GM23338 (cell line): ENCODE measurements at regions not wholly inside any gene's neighbourhood (a gene's known extent, or its start where the extent isn't known, plus 50 kb on each side); places are given as distances from the start of the nearest gene placed in this dataset.

Source experiments
- ATAC-seq: fragments of 200-7000 bp; cut with Tn5 transposase; 3 replicates; pipeline ENCODE4 v1.9.1; 2020
- DNase-seq: peaks from one replicate; pipeline ENCODE4 v3.0.0-alpha.2; 2015; ENCODE audit warnings: low spot score
- H2AFZ ChIP-seq: fragments of 200-600 bp; sonication (generic); 2 replicates; pipeline ENCODE4 v1.8.0; 2016; ENCODE audit warnings: antibody characterized with exemption, mild to moderate bottlenecking, moderate library complexity
- H3F3A ChIP-seq: fragments of 200-600 bp; sonication (generic); replicated peaks from 2 replicates; pipeline ENCODE4 v1.8.0; 2017; ENCODE audit warnings: antibody characterized with exemption, mixed run types, low read depth
- H3K27ac ChIP-seq: fragments of 200-600 bp; sonication (generic); 2 replicates; pipeline ENCODE4 v1.6.1; 2016; ENCODE audit warnings: low read depth
- H3K27me3 ChIP-seq: fragments of 200-600 bp; sonication (generic); 2 replicates; pipeline ENCODE4 v1.8.0; 2016; ENCODE audit warnings: mild to moderate bottlenecking, mixed run types, moderate library complexity; ENCODE audit not compliant: insufficient read depth
- H3K36me3 ChIP-seq: fragments of 200-600 bp; sonication (generic); 2 replicates; pipeline ENCODE4 v1.8.0; 2016; ENCODE audit warnings: mild to moderate bottlenecking; ENCODE audit not compliant: insufficient read depth
- H3K4me1 ChIP-seq: fragments of 200-600 bp; sonication (generic); 2 replicates; pipeline ENCODE4 v1.8.0; 2016; ENCODE audit warnings: mild to moderate bottlenecking, moderate library complexity; ENCODE audit not compliant: insufficient read depth
- H3K4me2 ChIP-seq: fragments of 200-600 bp; sonication (generic); 2 replicates; pipeline ENCODE4 v1.7.1; 2017; ENCODE audit warnings: mixed run types
- H3K4me3 ChIP-seq: fragments of 200-600 bp; sonication (generic); 2 replicates; pipeline ENCODE4 v1.6.1; 2016; ENCODE audit warnings: mixed run types
- H3K79me2 ChIP-seq: fragments of 200-600 bp; sonication (generic); replicated peaks from 2 replicates; pipeline ENCODE4 v1.8.0; 2017; ENCODE audit warnings: mild to moderate bottlenecking; ENCODE audit not compliant: insufficient read depth
- H3K9me2 ChIP-seq: fragments of 200-600 bp; sonication (generic); 2 replicates; pipeline ENCODE4 v1.8.0; 2017; ENCODE audit not compliant: insufficient read depth
- H4K20me1 ChIP-seq: fragments of 200-600 bp; sonication (generic); replicated peaks from 2 replicates; pipeline ENCODE4 v1.8.0; 2017; ENCODE audit warnings: mild to moderate bottlenecking; ENCODE audit not compliant: insufficient read depth
- H3K27ac Mint-ChIP-seq: 2 replicates; pipeline ENCODE4 v1.8.0; 2020; ENCODE audit warnings: inconsistent platforms, mild to moderate bottlenecking, moderate library complexity, mixed read lengths
- H3K27me3 Mint-ChIP-seq: 3 replicates; pipeline ENCODE4 v1.8.0; 2022; ENCODE audit warnings: low read depth, mild to moderate bottlenecking, moderate library complexity, mixed read lengths, inconsistent platforms; ENCODE audit not compliant: insufficient read depth, poor library complexity
- H3K36me3 Mint-ChIP-seq: 3 replicates; pipeline ENCODE4 v1.8.0; 2021; ENCODE audit warnings: low read depth, mild to moderate bottlenecking, inconsistent platforms, moderate library complexity, mixed read lengths
- H3K4me1 Mint-ChIP-seq: 3 replicates; pipeline ENCODE4 v1.8.0; 2020; ENCODE audit warnings: mild to moderate bottlenecking, inconsistent platforms, mixed read lengths
- H3K4me3 Mint-ChIP-seq: 3 replicates; pipeline ENCODE4 v1.8.0; 2021; ENCODE audit warnings: moderate library complexity, mild to moderate bottlenecking, inconsistent platforms, mixed read lengths
- H3K9me3 Mint-ChIP-seq: 3 replicates; pipeline ENCODE4 v1.8.0; 2020; ENCODE audit warnings: moderate library complexity, mild to moderate bottlenecking, inconsistent platforms, mixed read lengths
- CREB1 ChIP-seq: fragments of 250-450 bp; sonication (Bioruptor Pico); IDR thresholded peaks from 2 replicates; pipeline ENCODE4 v1.5.0; 2020; ENCODE audit warnings: low read depth, mild to moderate bottlenecking, moderate library complexity
- EZH2 ChIP-seq: fragments of 200-600 bp; sonication (generic); IDR thresholded peaks from one replicate; pipeline ENCODE4 v1.8.0; 2017; ENCODE audit warnings: antibody characterized with exemption, mild to moderate bottlenecking, low read depth; ENCODE audit not compliant: unreplicated experiment
- EZH2phosphoT487 ChIP-seq: fragments of 200-600 bp; sonication (generic); IDR thresholded peaks from one replicate; pipeline ENCODE4 v1.8.1; 2018; ENCODE audit warnings: antibody characterized with exemption; ENCODE audit not compliant: unreplicated experiment
- JUNB ChIP-seq: IDR thresholded peaks from one replicate; pipeline ENCODE4 v1.6.1; 2016; ENCODE audit warnings: antibody characterized with exemption; ENCODE audit not compliant: unreplicated experiment
- NANOG ChIP-seq: IDR thresholded peaks from 2 replicates; pipeline ENCODE4 v1.6.1; 2016; ENCODE audit warnings: antibody characterized with exemption, borderline replicate concordance
- POLR2AphosphoS5 ChIP-seq: IDR thresholded peaks from 2 replicates; pipeline ENCODE4 v1.6.1; 2016; ENCODE audit warnings: antibody characterized with exemption, low read depth
- STAT1 ChIP-seq: IDR thresholded peaks from one replicate; pipeline ENCODE4 v1.6.1; 2016; ENCODE audit warnings: antibody characterized with exemption; ENCODE audit not compliant: unreplicated experiment
- ZNF114 ChIP-seq: fragments of 250-450 bp; sonication (Bioruptor Pico); IDR thresholded peaks from 2 replicates; pipeline ENCODE4 v1.5.0; 2020; ENCODE audit warnings: mild to moderate bottlenecking, moderate library complexity
- ZNF331 ChIP-seq: fragments of 250-450 bp; sonication (Bioruptor Pico); IDR thresholded peaks from 2 replicates; pipeline ENCODE4 v1.5.0; 2020; ENCODE audit warnings: low read depth, mild to moderate bottlenecking, moderate library complexity
- ZNF462 ChIP-seq: fragments of 250-450 bp; sonication (Bioruptor Pico); IDR thresholded peaks from 2 replicates; pipeline ENCODE4 v1.5.0; 2020; ENCODE audit warnings: mild to moderate bottlenecking, moderate library complexity

- TF ChIP-seq ZNF462: no peak
- TF ChIP-seq NANOG: no peak
- TF ChIP-seq ZNF114 (CRISPR knock-in tag): no peak
- TF ChIP-seq ZNF331 (CRISPR knock-in tag): no peak
- no peak for TF ChIP-seq EZH2
- TF ChIP-seq CREB1 (CRISPR knock-in tag): no peak
- TF ChIP-seq STAT1: no peak
- no peak for TF ChIP-seq EZH2phosphoT487
- TF ChIP-seq JUNB: no peak
These were observed 145.5 kb upstream of the HAPLN1 start (continued) for GRCh38 chr5:83866181-83866580.

GRCh38 chr5:83865579-83865978 is 144.9 kb upstream of the HAPLN1 start:
- no peaks in the 10 kb centered on the region for H3F3A ChIP-seq
- Mint-ChIP-seq H3K36me3 (no peaks in the 10 kb centered on the region), H3K27ac (no peak overlapping the region), H3K4me3 (no peak overlapping the region), H3K4me1 (no peaks in the 10 kb centered on the region), H3K27me3 (no peaks in the 10 kb centered on the region), H3K9me3 (no peaks in the 10 kb centered on the region)
- H2AFZ ChIP-seq: no peak overlapping the region
- no peaks in the 10 kb centered on the region for H3K79me2 ChIP-seq
- no peaks in the 10 kb centered on the region for H3K27me3 ChIP-seq
- H4K20me1 ChIP-seq: no peaks in the 10 kb centered on the region
- H3K9me2 ChIP-seq: no peaks in the 10 kb centered on the region
- H3K4me3 ChIP-seq: no peak overlapping the region
- H3K36me3 ChIP-seq: no peaks in the 10 kb centered on the region
- TF ChIP-seq POLR2AphosphoS5 (no peak), ZNF331 (CRISPR knock-in tag) (no peak), JUNB (no peak), CREB1 (CRISPR knock-in tag) (no peak), STAT1 (no peak), EZH2phosphoT487 (no peak), NANOG (no peak)
- no peak for ATAC-seq
- peaks cover 8% of the 10 kb centered on the region for H3K4me1 ChIP-seq
- H3K27ac ChIP-seq: no peak overlapping the region
- no peak overlapping the region for H3K4me2 ChIP-seq
- DNase-seq: no peak
